Psoas muscle (tissue), 7 donors: ENCODE measurements at regions not wholly inside any gene's neighbourhood (a gene's known extent, or its start where the extent isn't known, plus 50 kb on each side); places are given as distances from the start of the nearest gene placed in this dataset.

Experiments
- ATAC-seq, 4 donors: fragments of 200-7000 bp; cut with Tn5 transposase; one replicate each; pipeline ENCODE4 v1.9.1; 2020; ENCODE audit warnings: moderate library complexity in 3 of 4, mild to moderate bottlenecking in 2 of 4
- DNase-seq, 2 donors: peaks; one replicate each; pipeline ENCODE4 v3.0.0-alpha.2; 2020
- H3K27ac ChIP-seq: fragments of 200-600 bp; one replicate; pipeline ENCODE4 v1.8.0; 2022
- H3K27me3 ChIP-seq, 3 donors: fragments of 200-600 bp in 1 of 3; one replicate each; pipeline versions ENCODE4 v1.6.1 to v1.8.0; 2013 to 2022; ENCODE audit warnings: low read length in 2 of 3, mild to moderate bottlenecking in 2 of 3, moderate library complexity in 1 of 3; ENCODE audit not compliant: insufficient read depth in 3 of 3
- H3K36me3 ChIP-seq, 2 donors: fragments of 200-600 bp in 1 of 2; one replicate each; pipeline versions ENCODE4 v1.6.1 to v1.8.0; 2013 to 2022; ENCODE audit warnings: low read depth in 1 of 2, mild to moderate bottlenecking in 1 of 2, moderate library complexity in 1 of 2; ENCODE audit not compliant: insufficient read depth in 1 of 2
- H3K4me1 ChIP-seq: fragments of 200-600 bp; one replicate; pipeline ENCODE4 v1.8.0; 2022
- H3K4me3 ChIP-seq: fragments of 200-600 bp; one replicate; pipeline ENCODE4 v1.8.0; 2022; ENCODE audit warnings: mild to moderate bottlenecking
- H3K9me3 ChIP-seq: fragments of 200-600 bp; one replicate; pipeline ENCODE4 v1.8.0; 2022
- WGBS, 3 donors: extraction: QIAGEN DNeasy Blood & Tissue Kit; methylation state at CpG; one replicate each; pipeline versions ENCODE4 v1.1.6 to v1.1.7; 2013; 5-methylcytosine and 5-hydroxymethylcytosine counted together
- intact Hi-C, 2 donors: fragments of 100-400 bp; cut with DNase I; formaldehyde crosslinking; loops; one replicate each; pipeline versions ENCODE4 v1.11.0 to v1.14.2; 2022
- TF ChIP-seq, protein P1 (sequence below): fragments of 200-600 bp; IDR thresholded peaks from one replicate; pipeline ENCODE4 v1.8.0; 2022; ENCODE audit warnings: antibody characterized with exemption
- donor health status: healthy with polysubstance abuse.
- donor health status: DM: no; HTN: no; CAD: no; lungs with moderate emphysema.
- donor health status: Bipolar disorder and iron deficiency.
- donor health status: healthy.
- donor health status: DM: yes; HTN: yes; CAD: no.
- donor health status: DM: no; HTN: no; CAD: no.
- donor health status: DM: yes; HTN: yes; CAD: no.

- H3K4me3 ChIP-seq, result no peak overlapping the region
- no peaks in the 10 kb centered on the region for H3K36me3 ChIP-seq
- TF ChIP-seq, protein P1, sequence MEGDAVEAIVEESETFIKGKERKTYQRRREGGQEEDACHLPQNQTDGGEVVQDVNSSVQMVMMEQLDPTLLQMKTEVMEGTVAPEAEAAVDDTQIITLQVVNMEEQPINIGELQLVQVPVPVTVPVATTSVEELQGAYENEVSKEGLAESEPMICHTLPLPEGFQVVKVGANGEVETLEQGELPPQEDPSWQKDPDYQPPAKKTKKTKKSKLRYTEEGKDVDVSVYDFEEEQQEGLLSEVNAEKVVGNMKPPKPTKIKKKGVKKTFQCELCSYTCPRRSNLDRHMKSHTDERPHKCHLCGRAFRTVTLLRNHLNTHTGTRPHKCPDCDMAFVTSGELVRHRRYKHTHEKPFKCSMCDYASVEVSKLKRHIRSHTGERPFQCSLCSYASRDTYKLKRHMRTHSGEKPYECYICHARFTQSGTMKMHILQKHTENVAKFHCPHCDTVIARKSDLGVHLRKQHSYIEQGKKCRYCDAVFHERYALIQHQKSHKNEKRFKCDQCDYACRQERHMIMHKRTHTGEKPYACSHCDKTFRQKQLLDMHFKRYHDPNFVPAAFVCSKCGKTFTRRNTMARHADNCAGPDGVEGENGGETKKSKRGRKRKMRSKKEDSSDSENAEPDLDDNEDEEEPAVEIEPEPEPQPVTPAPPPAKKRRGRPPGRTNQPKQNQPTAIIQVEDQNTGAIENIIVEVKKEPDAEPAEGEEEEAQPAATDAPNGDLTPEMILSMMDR, result no peak
- no peaks in the 10 kb centered on the region for H3K9me3 ChIP-seq
- intact Hi-C loops, result no loop called here
- H3K27ac ChIP-seq, result no peak overlapping the region
- H3K27me3 ChIP-seq, result no peaks in the 10 kb centered on the region
- ATAC-seq (no peak), DNase-seq (no peak)
- H3K4me1 ChIP-seq, result peaks cover 6% of the 10 kb centered on the region
- WGBS, 3 donors, result 76 to 86% (median 86%) methylated on average over 2 of the region's 2 CpGs
Measured at GRCh38 chr2:120563616-120564015, 172.1 kb upstream of the GLI2 start.

- Histone ChIP-seq H3K27ac (no peak overlapping the region), H3K9me3 (no peaks in the 10 kb centered on the region), H3K4me3 (no peak overlapping the region), H3K27me3 (no peaks in the 10 kb centered on the region), H3K4me1 (peaks cover 6% of the 10 kb centered on the region), H3K36me3 (no peaks in the 10 kb centered on the region)
- TF ChIP-seq, protein P1, result no peak
- 81 to 86% (median 83%) methylated on average over 23 of the region's 23 CpGs for WGBS, 3 donors
- DNase-seq, result no peak
- ATAC-seq, result no peak
- intact Hi-C loops, result no loop called here
Measured at GRCh38 chr2:120564213-120565094, 171.2 kb upstream of the GLI2 start.

GRCh38 chr2:120565095-120565460, 170.6 kb upstream of the GLI2 start:
- TF ChIP-seq, protein P1, result no peak
- no peaks in the 10 kb centered on the region for H3K36me3 ChIP-seq
- ATAC-seq, result no peak
- no peak overlapping the region for H3K4me3 ChIP-seq
- H3K9me3 ChIP-seq, result no peaks in the 10 kb centered on the region
- WGBS, 3 donors, result 80 to 88% (median 86%) methylated on average over 8 of the region's 8 CpGs
- H3K27ac ChIP-seq, result no peak overlapping the region
- no peak for DNase-seq
- intact Hi-C loops, result no loop called here
- H3K27me3 ChIP-seq, result no peaks in the 10 kb centered on the region
- H3K4me1 ChIP-seq, result peaks cover 6% of the 10 kb centered on the region

GRCh38 chr2:120565929-120566328, 169.7 kb upstream of the GLI2 start:
- Histone ChIP-seq H3K4me3 (no peak overlapping the region), H3K27ac (no peak overlapping the region), H3K27me3 (no peaks in the 10 kb centered on the region), H3K9me3 (no peaks in the 10 kb centered on the region), H3K36me3 (no peaks in the 10 kb centered on the region), H3K4me1 (peaks cover 6% of the 10 kb centered on the region)
- TF ChIP-seq, protein P1, result no peak
- 94 to 96% (median 94%) methylated on average over 9 of the region's 9 CpGs for WGBS, 3 donors
- DNase-seq, result no peak
- ATAC-seq, result no peak
- intact Hi-C loops, result no loop called here
